ENCODE measurements at regions not wholly inside any gene's neighbourhood (a gene's known extent, or its start where the extent isn't known, plus 50 kb on each side); places are given as distances from the start of the nearest gene placed in this dataset.

- no peak for TF ChIP-seq POLR2AphosphoS5 (IDR thresholded peaks at IDR 0.05; ENCODE audit: low read depth, low read length)
- no peak for TF ChIP-seq CTCF (IDR thresholded peaks at IDR 0.05)
- TF ChIP-seq TCF7L2 (IDR thresholded peaks at IDR 0.05; ENCODE audit: low read depth, low read length) = no peak
Observed at GRCh38 chr1:198925567-198925966, 286.7 kb downstream of the PTPRC start.
